HepG2 (cell line): ENCODE measurements at regions not wholly inside any gene's neighbourhood (a gene's known extent, or its start where the extent isn't known, plus 50 kb on each side); places are given as distances from the start of the nearest gene placed in this dataset.

Experiments
- ATAC-seq: fragments of 200-7000 bp; cut with Tn5 transposase; 3 replicates; pipeline ENCODE4 v1.9.1; 2020; ENCODE audit warnings: mild to moderate bottlenecking, moderate library complexity
- BruUV-seq: library from RNA; stranded (reverse); fragments of 400-500 nt; replicated peaks from 2 replicates; lab custom pipeline; 2021; lab: Mats Ljungman, UMichigan
- CTCF ChIA-PET: fragments of 300-600 bp; formaldehyde crosslinking; extraction: SDS; loops from one replicate; lab custom pipeline; 2021; ENCODE audit warnings: low total read pairs, inconsistent platforms, low intra/inter-chr PET ratio; lab: Yijun Ruan, JAX
- POLR2A ChIA-PET: fragments of 350-600 bp; sonication (Branson Sonifier 250); formaldehyde crosslinking; loops from one replicate; lab custom pipeline; 2020; ENCODE audit warnings: antibody characterized with exemption, inconsistent platforms; lab: Yijun Ruan, JAX
- DNase-seq: peaks from one replicate; pipeline ENCODE4 v3.0.0-alpha.2; 2015; ENCODE audit warnings: low spot score
- FAIRE-seq: peaks from 3 replicates; lab custom pipeline; 2011; peaks lifted over from hg19 to GRCh38; lab: Jason Lieb, UNC
- H2AFZ ChIP-seq: one replicate; pipeline ENCODE4 v1.6.1; 2011; ENCODE audit warnings: low read length, inconsistent platforms
- H3K27ac ChIP-seq: fragments of 300-600 bp; 3 replicates; pipeline ENCODE4 v1.8.0; 2011; ENCODE audit warnings: mixed run types, mild to moderate bottlenecking, mixed read lengths, low read length, inconsistent platforms; ENCODE audit not compliant: insufficient read depth; ENCODE audit errors: extremely low read length
- H3K27me3 ChIP-seq, 2 experiments: fragments of 200-600 bp in 1 of 2; 2 replicates in 1 of 2; 3 replicates in 1 of 2; pipeline versions ENCODE4 v1.6.0 to v1.8.0; 2011; ENCODE audit warnings: low read length in 2 of 2, mild to moderate bottlenecking in 2 of 2, moderate library complexity in 2 of 2, inconsistent platforms in 1 of 2; ENCODE audit not compliant: insufficient read depth in 2 of 2, control insufficient read depth in 1 of 2
- H3K36me3 ChIP-seq, 2 experiments: fragments of 200-600 bp in 1 of 2; replicated peaks in 1 of 2; 2 replicates in 1 of 2; 3 replicates in 1 of 2; pipeline versions ENCODE4 v1.5.1 to v1.8.0; 2011; ENCODE audit warnings: low read length in 2 of 2, inconsistent platforms in 1 of 2; ENCODE audit not compliant: insufficient read depth in 2 of 2, control insufficient read depth in 1 of 2
- H3K4me1 ChIP-seq: 2 replicates; pipeline ENCODE4 v1.5.1; 2012; ENCODE audit warnings: low read length, inconsistent platforms; ENCODE audit not compliant: insufficient read depth
- H3K4me2 ChIP-seq: 2 replicates; pipeline ENCODE4 v1.6.0; 2011; ENCODE audit warnings: low read depth, low read length, inconsistent platforms
- H3K4me3 ChIP-seq, 3 experiments: fragments of 200-600 bp in 1 of 3; sonication (generic), shearing (Covaris generic) in 1 of 3; replicated peaks in 1 of 3; 2 replicates each; pipeline ENCODE4 v1.5.1; 2011 to 2016; ENCODE audit warnings: low read length in 3 of 3, inconsistent platforms in 2 of 3, low read depth in 2 of 3, mild to moderate bottlenecking in 2 of 3, control low read depth in 1 of 3, mixed read lengths in 1 of 3; ENCODE audit not compliant: insufficient read depth in 1 of 3
- H3K79me2 ChIP-seq: one replicate; pipeline ENCODE4 v1.6.1; 2011; ENCODE audit warnings: low read length, inconsistent platforms; ENCODE audit not compliant: insufficient read depth
- H3K9ac ChIP-seq: 2 replicates; pipeline ENCODE4 v1.6.0; 2011; ENCODE audit warnings: mild to moderate bottlenecking, low read depth, low read length, inconsistent platforms; ENCODE audit not compliant: insufficient read depth
- H3K9me3 ChIP-seq: 2 replicates; pipeline ENCODE4 v1.5.1; 2012; ENCODE audit warnings: mild to moderate bottlenecking, low read length
- H4K20me1 ChIP-seq: 2 replicates; pipeline ENCODE4 v1.6.0; 2011; ENCODE audit warnings: inconsistent platforms, mild to moderate bottlenecking, low read length, moderate library complexity; ENCODE audit not compliant: insufficient read depth
- BCL6 ChIP-seq: IDR thresholded peaks from 2 replicates; pipeline ENCODE4 v1.6.1; 2016; ENCODE audit warnings: missing genetic modification reagents, missing compliant biosample characterization
- CCAR2 ChIP-seq: fragments of 200-400 bp; formaldehyde crosslinking; optimal IDR thresholded peaks from 2 replicates; pipeline ENCODE3; 2018; ENCODE audit warnings: low read depth, mild to moderate bottlenecking, low read length, moderate library complexity
- FOSL2 ChIP-seq: sonication (generic); formaldehyde crosslinking; IDR thresholded peaks from 2 replicates; pipeline ENCODE4 v1.4.0; 2020; ENCODE audit warnings: missing genetic modification reagents
- GTF3A ChIP-seq: sonication (generic); formaldehyde crosslinking; conservative IDR thresholded peaks from 2 replicates; pipeline ENCODE4 v1.4.0; 2020; ENCODE audit warnings: mild to moderate bottlenecking, missing genetic modification reagents
- HNF4A ChIP-seq: sonication (generic); formaldehyde crosslinking; IDR thresholded peaks from 2 replicates; pipeline ENCODE4 v1.4.0; 2020; ENCODE audit warnings: missing genetic modification reagents
- IRF1 ChIP-seq: sonication (generic); formaldehyde crosslinking; IDR thresholded peaks from 2 replicates; pipeline ENCODE4 v1.4.0; 2020; ENCODE audit warnings: low read depth, mild to moderate bottlenecking, missing genetic modification reagents
- KMT2B ChIP-seq: IDR thresholded peaks from 2 replicates; pipeline ENCODE4 v1.6.1; 2016; ENCODE audit warnings: missing genetic modification reagents, missing compliant biosample characterization
- MTA3 ChIP-seq: sonication (generic); formaldehyde crosslinking; IDR thresholded peaks from 2 replicates; pipeline ENCODE4 v1.4.0; 2020; ENCODE audit warnings: missing genetic modification reagents
- NCOA5 ChIP-seq: sonication (generic); formaldehyde crosslinking; IDR thresholded peaks from 2 replicates; pipeline ENCODE4 v1.4.0; 2020; ENCODE audit warnings: missing genetic modification reagents
- REXO4 ChIP-seq: sonication (generic); formaldehyde crosslinking; IDR thresholded peaks from 2 replicates; pipeline ENCODE4 v1.8.0; 2022; ENCODE audit warnings: missing genetic modification reagents, mild to moderate bottlenecking, borderline replicate concordance
- ZNF232 ChIP-seq: sonication (generic); formaldehyde crosslinking; IDR thresholded peaks from 2 replicates; pipeline ENCODE4 v1.4.0; 2020; ENCODE audit warnings: missing genetic modification reagents, borderline replicate concordance
- ZNF451 ChIP-seq: sonication (generic); formaldehyde crosslinking; IDR thresholded peaks from 2 replicates; pipeline ENCODE4 v1.5.0; 2020; ENCODE audit warnings: mild to moderate bottlenecking, missing genetic modification reagents
- ZNF510 ChIP-seq: sonication (generic); formaldehyde crosslinking; IDR thresholded peaks from 2 replicates; pipeline ENCODE4 v1.4.0; 2020; ENCODE audit warnings: low read depth, mild to moderate bottlenecking, missing genetic modification reagents
- ZNF749 ChIP-seq: sonication (generic); formaldehyde crosslinking; IDR thresholded peaks from 2 replicates; pipeline ENCODE4 v1.8.0; 2022; ENCODE audit warnings: mild to moderate bottlenecking, missing genetic modification reagents, moderate library complexity, borderline replicate concordance
- ZNF766 ChIP-seq: sonication (generic); formaldehyde crosslinking; IDR thresholded peaks from 2 replicates; pipeline ENCODE4 v1.5.0; 2020; ENCODE audit warnings: missing genetic modification reagents, borderline replicate concordance
- WGBS: methylation state at CpG from one replicate; pipeline ENCODE4 v1.1.6; 2017; ENCODE audit warnings: low lambda C conversion rate; 5-methylcytosine and 5-hydroxymethylcytosine counted together
- in situ Hi-C: cut with HindIII; loops from 2 replicates; pipeline ENCODE4 v1.10.0; 2017; ENCODE audit warnings: low pct_unique_long_range_greater_than_20kb; ENCODE audit not compliant: extremely low pct_ligation_motif_present
- intact Hi-C: fragments of 100-400 bp; cut with micrococcal nuclease; formaldehyde crosslinking; loops from one replicate; pipeline ENCODE4 v1.10.0; 2022; ENCODE audit not compliant: unreplicated experiment
- TF ChIP-seq, protein P1 (sequence below): sonication (generic); formaldehyde crosslinking; IDR thresholded peaks from 2 replicates; pipeline ENCODE4 v1.5.1; 2020; ENCODE audit warnings: missing genetic modification reagents, mild to moderate bottlenecking, borderline replicate concordance

DNA sequence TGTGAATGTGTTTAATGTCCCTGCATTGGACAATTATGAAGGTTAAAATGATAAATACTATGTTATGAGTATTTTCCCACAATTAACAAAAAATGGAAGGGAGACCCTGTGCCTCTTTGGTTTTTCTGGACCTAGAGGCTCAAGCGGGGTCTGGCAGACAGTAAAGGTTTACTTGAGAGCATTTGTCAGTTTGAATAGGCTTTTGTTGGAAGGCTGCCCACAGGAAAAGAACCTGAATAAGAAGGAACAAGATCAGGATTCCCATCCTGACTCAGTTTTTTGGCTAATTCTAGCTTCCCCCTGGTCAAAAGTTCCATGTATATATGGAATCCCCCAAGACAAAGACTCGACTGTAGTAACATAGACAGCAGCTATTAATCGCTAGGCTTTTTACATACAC lies 150.9 kb upstream of the JUN start:
- in situ Hi-C loops (no loop called here), intact Hi-C loops (no loop called here)
- ChIA-PET POLR2A (no interaction called here), CTCF (no interaction called here)
- Histone ChIP-seq H3K4me2 (no peak overlapping the region), H3K4me1 (peaks cover 22% of the 10 kb centered on the region), H3K9ac (no peak overlapping the region), H3K79me2 (no peaks in the 10 kb centered on the region), H3K27ac (no peak overlapping the region), H3K4me3 (no peak overlapping the region), H2AFZ (no peak overlapping the region), H3K36me3 (no peaks in the 10 kb centered on the region), H3K27me3 (peaks cover 1 to 11% of the 10 kb centered on the region in 2 experiments; a peak in 2 of 5 replicates), H4K20me1 (no peaks in the 10 kb centered on the region), H3K9me3 (no peaks in the 10 kb centered on the region)
- FAIRE-seq (no peak), DNase-seq (no peak), ATAC-seq (no peak)
- whole genome bisulfite sequencing, result 65% methylated on average over 3 of the region's 3 CpGs
- TF ChIP-seq MTA3 (no peak), GTF3A (CRISPR knock-in tag) (no peak), NCOA5 (CRISPR knock-in tag) (no peak), REXO4 (no peak), KMT2B (CRISPR knock-in tag) (no peak), CCAR2 (no peak), BCL6 (no peak), ZNF510 (CRISPR knock-in tag) (no peak), ZNF766 (no peak), ZNF749 (CRISPR knock-in tag) (no peak), ZNF451 (no peak), IRF1 (CRISPR knock-in tag) (no peak), ZNF232 (CRISPR knock-in tag) (no peak), HNF4A (CRISPR knock-in tag) (no peak), FOSL2 (CRISPR knock-in tag) (no peak)
- TF ChIP-seq, protein P1, sequence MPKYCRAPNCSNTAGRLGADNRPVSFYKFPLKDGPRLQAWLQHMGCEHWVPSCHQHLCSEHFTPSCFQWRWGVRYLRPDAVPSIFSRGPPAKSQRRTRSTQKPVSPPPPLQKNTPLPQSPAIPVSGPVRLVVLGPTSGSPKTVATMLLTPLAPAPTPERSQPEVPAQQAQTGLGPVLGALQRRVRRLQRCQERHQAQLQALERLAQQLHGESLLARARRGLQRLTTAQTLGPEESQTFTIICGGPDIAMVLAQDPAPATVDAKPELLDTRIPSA, result no peak
- no TSS peak for BruUV-seq
